ENCODE measurements at regions not wholly inside any gene's neighbourhood (a gene's known extent, or its start where the extent isn't known, plus 50 kb on each side); places are given as distances from the start of the nearest gene placed in this dataset.

- Mint-ChIP-seq H3K36me3 (no peaks in the 10 kb centered on the region), H3K27me3 (peaks cover 9% of the 10 kb centered on the region), H3K9me3 (peaks cover 11% of the 10 kb centered on the region), H3K4me3 (no peak overlapping the region), H3K4me1 (ENCODE audit: unreplicated experiment) (no peaks in the 10 kb centered on the region), H3K27ac (no peak overlapping the region)
- TF ChIP-seq, protein P1, sequence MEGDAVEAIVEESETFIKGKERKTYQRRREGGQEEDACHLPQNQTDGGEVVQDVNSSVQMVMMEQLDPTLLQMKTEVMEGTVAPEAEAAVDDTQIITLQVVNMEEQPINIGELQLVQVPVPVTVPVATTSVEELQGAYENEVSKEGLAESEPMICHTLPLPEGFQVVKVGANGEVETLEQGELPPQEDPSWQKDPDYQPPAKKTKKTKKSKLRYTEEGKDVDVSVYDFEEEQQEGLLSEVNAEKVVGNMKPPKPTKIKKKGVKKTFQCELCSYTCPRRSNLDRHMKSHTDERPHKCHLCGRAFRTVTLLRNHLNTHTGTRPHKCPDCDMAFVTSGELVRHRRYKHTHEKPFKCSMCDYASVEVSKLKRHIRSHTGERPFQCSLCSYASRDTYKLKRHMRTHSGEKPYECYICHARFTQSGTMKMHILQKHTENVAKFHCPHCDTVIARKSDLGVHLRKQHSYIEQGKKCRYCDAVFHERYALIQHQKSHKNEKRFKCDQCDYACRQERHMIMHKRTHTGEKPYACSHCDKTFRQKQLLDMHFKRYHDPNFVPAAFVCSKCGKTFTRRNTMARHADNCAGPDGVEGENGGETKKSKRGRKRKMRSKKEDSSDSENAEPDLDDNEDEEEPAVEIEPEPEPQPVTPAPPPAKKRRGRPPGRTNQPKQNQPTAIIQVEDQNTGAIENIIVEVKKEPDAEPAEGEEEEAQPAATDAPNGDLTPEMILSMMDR (conservative IDR thresholded peaks at IDR 0.05): no peak
- DNase-seq (ENCODE audit: extremely low spot score, unreplicated experiment): no peak
These were observed 78.1 kb upstream of the MPHOSPH6 start for GRCh38 chr16:82248012-82248656.

DNA sequence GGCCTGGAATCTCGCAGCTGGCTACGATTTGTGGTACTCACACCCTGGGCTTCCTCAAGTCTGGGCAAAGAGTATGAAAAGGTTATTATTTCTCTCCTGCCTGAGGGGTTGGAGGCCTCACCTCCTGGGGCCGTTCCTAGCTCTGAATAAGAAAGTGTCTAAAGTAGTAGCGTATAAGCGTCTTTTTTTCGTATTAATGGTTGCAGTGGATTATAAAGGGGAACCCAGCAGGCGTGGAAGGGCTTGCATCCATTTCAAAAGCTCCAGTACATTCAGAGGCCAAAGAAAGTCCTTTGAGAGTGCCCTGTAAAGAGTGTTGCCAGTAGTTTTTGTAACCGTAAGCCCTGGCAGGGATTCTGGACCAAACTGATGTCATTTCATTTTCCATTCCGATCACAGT is 72.2 kb upstream of the MPHOSPH6 start:
- no peaks in the 10 kb centered on the region for H3K4me1 Mint-ChIP-seq (ENCODE audit: unreplicated experiment)
- H3K27me3 Mint-ChIP-seq: peaks cover 6% of the 10 kb centered on the region
- H3K27ac Mint-ChIP-seq: no peak overlapping the region
- TF ChIP-seq, protein P1 (conservative IDR thresholded peaks at IDR 0.05): no peak
- no peak for DNase-seq (ENCODE audit: extremely low spot score, unreplicated experiment)
- no peak overlapping the region for H3K4me3 Mint-ChIP-seq
- peaks cover 7% of the 10 kb centered on the region for H3K9me3 Mint-ChIP-seq
- no peaks in the 10 kb centered on the region for H3K36me3 Mint-ChIP-seq

- Mint-ChIP-seq H3K27ac (no peak overlapping the region), H3K4me1 (ENCODE audit: unreplicated experiment) (no peaks in the 10 kb centered on the region), H3K9me3 (peaks cover 7% of the 10 kb centered on the region), H3K27me3 (peaks cover 11% of the 10 kb centered on the region), H3K4me3 (no peak overlapping the region), H3K36me3 (no peaks in the 10 kb centered on the region)
- TF ChIP-seq, protein P1 (conservative IDR thresholded peaks at IDR 0.05): no peak
- DNase-seq (ENCODE audit: extremely low spot score, unreplicated experiment): no peak
These were observed 71.5 kb upstream of the MPHOSPH6 start for GRCh38 chr16:82241469-82242052.

- no peaks in the 10 kb centered on the region for H3K36me3 Mint-ChIP-seq
- TF ChIP-seq, protein P1 (conservative IDR thresholded peaks at IDR 0.05): no peak
- H3K4me1 Mint-ChIP-seq (ENCODE audit: unreplicated experiment): no peaks in the 10 kb centered on the region
- peaks cover 7% of the 10 kb centered on the region for H3K9me3 Mint-ChIP-seq
- H3K27ac Mint-ChIP-seq: no peak overlapping the region
- H3K4me3 Mint-ChIP-seq: no peak overlapping the region
- no peak for DNase-seq (ENCODE audit: extremely low spot score, unreplicated experiment)
- H3K27me3 Mint-ChIP-seq: peaks cover 11% of the 10 kb centered on the region
These were observed 70.1 kb upstream of the MPHOSPH6 start for GRCh38 chr16:82240111-82240510.

GRCh38 chr16:82236875-82237274 is 66.9 kb upstream of the MPHOSPH6 start:
- Mint-ChIP-seq H3K4me3 (no peak overlapping the region), H3K27ac (no peak overlapping the region), H3K36me3 (no peaks in the 10 kb centered on the region), H3K9me3 (no peaks in the 10 kb centered on the region), H3K27me3 (peaks cover 11% of the 10 kb centered on the region), H3K4me1 (ENCODE audit: unreplicated experiment) (no peaks in the 10 kb centered on the region)
- no peak for DNase-seq (ENCODE audit: extremely low spot score, unreplicated experiment)
- TF ChIP-seq, protein P1 (conservative IDR thresholded peaks at IDR 0.05): no peak

Data from type B pancreatic cell (in vitro differentiated cells).